Right lobe of liver (tissue), 6 donors: ENCODE measurements at regions not wholly inside any gene's neighbourhood (a gene's known extent, or its start where the extent isn't known, plus 50 kb on each side); places are given as distances from the start of the nearest gene placed in this dataset.

Source experiments
- ATAC-seq, 4 donors: fragments of 200-7000 bp; cut with Tn5 transposase; one replicate each; pipeline ENCODE4 v1.9.1; 2020; ENCODE audit warnings: mild to moderate bottlenecking in 4 of 4, moderate library complexity in 4 of 4
- DNase-seq, 3 donors: peaks; one replicate each; pipeline ENCODE4 v3.0.0-alpha.2; 2020
- H3K27ac ChIP-seq, 3 donors: fragments of 200-600 bp; one replicate each; pipeline ENCODE4 v1.8.0; 2022
- H3K27me3 ChIP-seq, 2 donors: fragments of 200-600 bp; one replicate each; pipeline ENCODE4 v1.8.0; 2022
- H3K36me3 ChIP-seq, 4 donors: fragments of 200-600 bp; sonication (generic) in 1 of 4; one replicate each; pipeline versions ENCODE4 v1.5.1 to v1.8.0; 2017 to 2022; ENCODE audit warnings: control low read depth in 1 of 4
- H3K4me1 ChIP-seq, 4 donors: fragments of 200-600 bp; sonication (generic) in 1 of 4; one replicate each; pipeline versions ENCODE4 v1.5.1 to v1.8.0; 2017 to 2022; ENCODE audit warnings: control low read depth in 1 of 4
- H3K4me3 ChIP-seq, 3 donors: fragments of 200-600 bp; one replicate each; pipeline ENCODE4 v1.8.0; 2022
- H3K9me3 ChIP-seq, 4 donors: fragments of 200-600 bp; sonication (generic) in 1 of 4; one replicate each; pipeline versions ENCODE4 v1.5.1 to v1.8.0; 2017 to 2022; ENCODE audit warnings: control low read depth in 1 of 4
- CTCF ChIP-seq, 4 donors: fragments of 200-600 bp in 3 of 4; fragments of 450-650 bp in 1 of 4; IDR thresholded peaks; one replicate each; pipeline versions ENCODE4 v1.5.1 to v1.8.0; 2016 to 2022; ENCODE audit warnings: antibody characterized with exemption in 4 of 4, mild to moderate bottlenecking in 2 of 4
- POLR2A ChIP-seq: fragments of 450-650 bp; IDR thresholded peaks from one replicate; pipeline ENCODE4 v1.6.1; 2017; ENCODE audit warnings: antibody characterized with exemption, mild to moderate bottlenecking
- WGBS: methylation state at CpG from one replicate; pipeline ENCODE4 v1.1.6; 2018; ENCODE audit warnings: low coverage, low lambda C conversion rate; ENCODE audit not compliant: insufficient coverage; ENCODE audit errors: missing lambda C conversion rate; 5-methylcytosine and 5-hydroxymethylcytosine counted together
- intact Hi-C, 2 donors: fragments of 100-400 bp; cut with DNase I; formaldehyde crosslinking; loops; one replicate each; pipeline versions ENCODE4 v1.11.2 to v1.14.1; 2022
- donor health status: DM: no; HTN: yes; CAD: no.
- donor health status: DM: no; HTN: no; CAD: no.
- donor health status: DM: no; HTN: no; CAD: no.
- donor health status: DM: no; HTN: yes; CAD: no.
- donor health status: DM: no; HTN: yes; CAD: no.

GRCh38 chr13:102466610-102467190, 64.9 kb upstream of the FGF14 start:
- DNase-seq: no peak
- Histone ChIP-seq H3K36me3 (no peaks in the 10 kb centered on the region), H3K4me1 (no peaks in the 10 kb centered on the region), H3K27ac (no peak overlapping the region), H3K27me3 (no peaks in the 10 kb centered on the region), H3K4me3 (no peak overlapping the region), H3K9me3 (no peaks in the 10 kb centered on the region)
- intact Hi-C loops: no loop called here
- ATAC-seq: peak in 2 of 4 donors; percentile 47 to 52
- 48% methylated on average over 3 of the region's 3 CpGs for WGBS
- no peak for TF ChIP-seq POLR2A
- no peak for TF ChIP-seq CTCF (IDR thresholded peaks at IDR 0.05)

GRCh38 chr13:102462570-102462969, 60.7 kb upstream of the FGF14 start:
- Histone ChIP-seq H3K27ac (no peak overlapping the region), H3K36me3 (no peaks in the 10 kb centered on the region), H3K27me3 (no peaks in the 10 kb centered on the region), H3K9me3 (no peaks in the 10 kb centered on the region), H3K4me1 (no peaks in the 10 kb centered on the region), H3K4me3 (no peak overlapping the region)
- WGBS: 58% methylated on average over 3 of the region's 3 CpGs
- DNase-seq: no peak
- TF ChIP-seq CTCF (IDR thresholded peaks at IDR 0.05) (no peak), POLR2A (no peak)
- ATAC-seq: no peak
- intact Hi-C loops: no loop called here

GRCh38 chr13:102461302-102461701, 59.5 kb upstream of the FGF14 start:
- 72% methylated on average over 1 of the region's 1 CpG for WGBS
- no peak for ATAC-seq

GRCh38 chr13:102460806-102461205, 59.0 kb upstream of the FGF14 start:
- intact Hi-C loops: no loop called here
- 72% methylated on average over 6 of the region's 7 CpGs for WGBS
- no peak for DNase-seq

More at GRCh38 chr13:102461302-102461701, 59.5 kb upstream of the FGF14 start:
- TF ChIP-seq POLR2A (no peak), CTCF (IDR thresholded peaks at IDR 0.05) (no peak)
- intact Hi-C loops: no loop called here
- no peak for DNase-seq
- Histone ChIP-seq H3K4me3 (no peak overlapping the region), H3K4me1 (no peaks in the 10 kb centered on the region), H3K27me3 (no peaks in the 10 kb centered on the region), H3K9me3 (no peaks in the 10 kb centered on the region), H3K27ac (no peak overlapping the region), H3K36me3 (no peaks in the 10 kb centered on the region)

More at GRCh38 chr13:102460806-102461205, 59.0 kb upstream of the FGF14 start:
- H3K4me1 ChIP-seq: no peaks in the 10 kb centered on the region
- H3K9me3 ChIP-seq: no peaks in the 10 kb centered on the region
- H3K27ac ChIP-seq: no peak overlapping the region
- no peaks in the 10 kb centered on the region for H3K36me3 ChIP-seq
- H3K27me3 ChIP-seq: no peaks in the 10 kb centered on the region
- ATAC-seq: no peak
- TF ChIP-seq POLR2A (no peak), CTCF (IDR thresholded peaks at IDR 0.05) (no peak)
- no peak overlapping the region for H3K4me3 ChIP-seq
